Kidney (tissue), 13 donors: ENCODE measurements at regions not wholly inside any gene's neighbourhood (a gene's known extent, or its start where the extent isn't known, plus 50 kb on each side); places are given as distances from the start of the nearest gene placed in this dataset.

Experiments
- DNase-seq, 5 donors: peaks; one replicate each; pipeline ENCODE4 v3.0.0-alpha.2; 2013 to 2020
- FAIRE-seq: peaks from 2 replicates; lab custom pipeline; 2012; peaks lifted over from hg19 to GRCh38; lab: Jason Lieb, UNC
- H3K27ac ChIP-seq, 2 donors: one replicate each; pipeline ENCODE4 v1.7.0; 2013; ENCODE audit warnings: low read depth in 2 of 2, low read length in 2 of 2, inconsistent platforms in 1 of 2
- H3K27me3 ChIP-seq: one replicate; pipeline ENCODE4 v1.7.1; 2013; ENCODE audit warnings: low read length, inconsistent platforms; ENCODE audit not compliant: control insufficient read depth, insufficient read depth
- H3K36me3 ChIP-seq, 3 donors: one replicate each; pipeline versions ENCODE4 v1.7.0 to v1.7.1; 2013; ENCODE audit warnings: low read length in 3 of 3, control low read depth in 1 of 3, inconsistent platforms in 1 of 3; ENCODE audit not compliant: insufficient read depth in 3 of 3, control insufficient read depth in 2 of 3
- H3K4me1 ChIP-seq, 3 donors: one replicate each; pipeline versions ENCODE4 v1.7.0 to v1.7.1; 2013; ENCODE audit warnings: low read length in 3 of 3, inconsistent platforms in 1 of 3, low read depth in 1 of 3; ENCODE audit not compliant: control insufficient read depth in 2 of 3, insufficient read depth in 2 of 3
- H3K4me3 ChIP-seq, 3 donors: one replicate each; pipeline versions ENCODE4 v1.7.0 to v1.8.1; 2013; ENCODE audit warnings: low read length in 3 of 3, control low read depth in 1 of 3, inconsistent platforms in 1 of 3
- H3K9ac ChIP-seq, 3 donors: one replicate each; pipeline versions ENCODE4 v1.7.0 to v1.7.1; 2013; ENCODE audit warnings: low read length in 3 of 3, control low read depth in 1 of 3, inconsistent platforms in 1 of 3
- H3K9me3 ChIP-seq, 3 donors: one replicate each; pipeline versions ENCODE4 v1.7.0 to v1.7.1; 2013; ENCODE audit warnings: low read length in 3 of 3, control low read depth in 1 of 3, inconsistent platforms in 1 of 3; ENCODE audit not compliant: control insufficient read depth in 2 of 3, insufficient read depth in 1 of 3
- intact Hi-C: fragments of 100-400 bp; cut with DNase I; formaldehyde crosslinking; loops from one replicate; pipeline ENCODE4 v1.11.1; 2022
- TF ChIP-seq, protein P1 (sequence below): IDR thresholded peaks from 3 replicates; pipeline ENCODE4 v1.5.1; 2012; ENCODE audit warnings: mild to moderate bottlenecking, moderate library complexity, borderline replicate concordance; ENCODE audit not compliant: insufficient read depth; ENCODE audit errors: extremely low read depth
- donor health status: control.
- donor health status: control.
- donor health status: control.
- donor health status: control.
- donor health status: control.
- donor health status: DM: yes; HTN: yes; CAD: no.
- donor health status: Normal renal cell carcinoma (clear cell type).

- DNase-seq (no peak), FAIRE-seq (no peak)
- Histone ChIP-seq H3K9ac (no peak overlapping the region), H3K4me1 (no peaks in the 10 kb centered on the region), H3K27me3 (no peaks in the 10 kb centered on the region), H3K27ac (no peak overlapping the region), H3K36me3 (no peaks in the 10 kb centered on the region), H3K4me3 (no peak overlapping the region), H3K9me3 (no peaks in the 10 kb centered on the region)
- intact Hi-C loops, result no loop called here
- TF ChIP-seq, protein P1, sequence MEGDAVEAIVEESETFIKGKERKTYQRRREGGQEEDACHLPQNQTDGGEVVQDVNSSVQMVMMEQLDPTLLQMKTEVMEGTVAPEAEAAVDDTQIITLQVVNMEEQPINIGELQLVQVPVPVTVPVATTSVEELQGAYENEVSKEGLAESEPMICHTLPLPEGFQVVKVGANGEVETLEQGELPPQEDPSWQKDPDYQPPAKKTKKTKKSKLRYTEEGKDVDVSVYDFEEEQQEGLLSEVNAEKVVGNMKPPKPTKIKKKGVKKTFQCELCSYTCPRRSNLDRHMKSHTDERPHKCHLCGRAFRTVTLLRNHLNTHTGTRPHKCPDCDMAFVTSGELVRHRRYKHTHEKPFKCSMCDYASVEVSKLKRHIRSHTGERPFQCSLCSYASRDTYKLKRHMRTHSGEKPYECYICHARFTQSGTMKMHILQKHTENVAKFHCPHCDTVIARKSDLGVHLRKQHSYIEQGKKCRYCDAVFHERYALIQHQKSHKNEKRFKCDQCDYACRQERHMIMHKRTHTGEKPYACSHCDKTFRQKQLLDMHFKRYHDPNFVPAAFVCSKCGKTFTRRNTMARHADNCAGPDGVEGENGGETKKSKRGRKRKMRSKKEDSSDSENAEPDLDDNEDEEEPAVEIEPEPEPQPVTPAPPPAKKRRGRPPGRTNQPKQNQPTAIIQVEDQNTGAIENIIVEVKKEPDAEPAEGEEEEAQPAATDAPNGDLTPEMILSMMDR, result no peak
Observed at GRCh38 chr15:86010398-86010797, 69.3 kb upstream of the AGBL1 start.

DNA sequence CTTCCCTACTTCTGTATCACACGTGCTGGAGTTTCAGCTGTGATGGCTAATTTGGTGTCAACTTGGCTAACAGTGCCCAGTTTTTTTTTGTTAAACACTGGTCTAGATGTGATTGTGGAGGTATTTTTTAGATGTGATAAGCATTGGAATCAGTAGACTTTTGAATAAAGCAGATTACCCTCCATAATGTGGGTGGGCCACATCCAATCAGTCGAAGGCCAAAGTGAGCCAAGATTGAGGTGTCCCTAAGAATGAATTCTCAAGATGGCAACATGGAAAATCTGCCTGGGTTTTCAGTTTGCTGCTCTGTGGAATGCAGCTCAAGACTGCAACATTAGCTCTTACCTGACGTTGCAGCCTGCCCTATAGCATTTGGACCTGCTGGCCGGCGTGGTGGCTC, 68.8 kb upstream of the AGBL1 start:
- Histone ChIP-seq H3K4me3 (no peak overlapping the region), H3K9ac (no peak overlapping the region), H3K36me3 (no peaks in the 10 kb centered on the region), H3K9me3 (no peaks in the 10 kb centered on the region), H3K27ac (no peak overlapping the region), H3K4me1 (no peaks in the 10 kb centered on the region), H3K27me3 (no peaks in the 10 kb centered on the region)
- intact Hi-C loops, result no loop called here
- FAIRE-seq, result no peak
- no peak for DNase-seq
- TF ChIP-seq, protein P1, result no peak

DNA sequence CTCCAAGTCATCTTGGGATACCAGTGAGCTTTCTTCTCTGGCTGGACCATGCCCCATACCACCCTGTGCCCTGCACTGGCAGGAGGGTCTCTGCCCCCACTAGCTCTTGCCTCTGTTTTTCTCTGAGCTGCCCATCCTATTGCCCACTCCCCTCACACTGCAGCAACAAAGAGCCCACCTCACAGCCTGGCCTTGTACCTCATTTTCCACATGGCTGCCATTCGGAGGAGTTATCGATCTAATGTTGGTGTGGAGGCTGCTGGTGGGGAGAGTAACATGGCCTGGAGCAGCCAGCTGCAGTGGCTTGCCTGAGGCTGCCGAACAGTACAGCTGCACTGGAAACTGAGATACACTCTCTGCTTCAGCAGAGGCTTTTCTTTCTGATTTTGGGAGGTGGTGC, 65.7 kb upstream of the AGBL1 start:
- no peaks in the 10 kb centered on the region for H3K9me3 ChIP-seq
- H3K4me1 ChIP-seq, result no peaks in the 10 kb centered on the region
- no peaks in the 10 kb centered on the region for H3K36me3 ChIP-seq
- DNase-seq, result no peak
- no peak overlapping the region for H3K27ac ChIP-seq
- no peak overlapping the region for H3K9ac ChIP-seq
- H3K4me3 ChIP-seq, result no peak overlapping the region
- TF ChIP-seq, protein P1, result no peak
- H3K27me3 ChIP-seq, result no peaks in the 10 kb centered on the region
- intact Hi-C loops, result no loop called here
- FAIRE-seq, result no peak

DNA sequence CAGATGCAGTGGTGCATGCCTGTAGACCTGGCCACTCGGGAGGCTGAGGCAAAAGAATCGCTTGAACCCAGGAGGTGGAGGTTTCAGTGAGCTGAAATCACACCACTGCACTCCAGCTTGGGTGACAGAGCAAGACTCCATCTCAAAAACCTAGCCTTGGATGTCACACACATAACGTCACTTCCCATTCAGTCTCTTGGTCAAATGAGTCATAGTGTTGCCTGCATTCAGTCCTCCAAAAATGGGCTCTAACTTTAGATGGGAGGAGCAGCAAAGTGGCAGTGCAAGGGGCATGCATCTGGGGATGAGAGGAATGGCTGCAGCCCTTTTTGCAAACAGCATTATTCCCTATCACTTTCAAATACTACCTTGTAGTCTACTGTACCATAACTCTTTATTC, 62.9 kb upstream of the AGBL1 start:
- DNase-seq, result no peak
- Histone ChIP-seq H3K4me3 (no peak overlapping the region), H3K27ac (no peak overlapping the region), H3K27me3 (no peaks in the 10 kb centered on the region), H3K4me1 (no peaks in the 10 kb centered on the region), H3K36me3 (no peaks in the 10 kb centered on the region), H3K9ac (no peak overlapping the region), H3K9me3 (no peaks in the 10 kb centered on the region)
- TF ChIP-seq, protein P1, result no peak
- no peak for FAIRE-seq
- intact Hi-C loops, result no loop called here
